ENCODE measurements at regions not wholly inside any gene's neighbourhood (a gene's known extent, or its start where the extent isn't known, plus 50 kb on each side); places are given as distances from the start of the nearest gene placed in this dataset.

GRCh38 chr11:116357784-116358544 is 414.8 kb downstream of the BUD13 start:
- no peak for ATAC-seq
- no peak overlapping the region for H3K4me3 ChIP-seq
- TF ChIP-seq CTCF (IDR thresholded peaks at IDR 0.05): peak in 1 of 4 experiments; percentile 38
- TF ChIP-seq POLR2AphosphoS5 (IDR thresholded peaks at IDR 0.05): no peak
- no peaks in the 10 kb centered on the region for H3K9me3 ChIP-seq
- peaks cover 26% of the 10 kb centered on the region for H3K27me3 ChIP-seq
- no peaks in the 10 kb centered on the region for H3K4me1 ChIP-seq
- H3K27ac ChIP-seq: no peak overlapping the region
- WGBS, 2 donors (ENCODE audit: low coverage in 1 of 2): 55 to 100% methylated on average over 1 to 5 of the region's 37 CpGs
- no peaks in the 10 kb centered on the region for H3K36me3 ChIP-seq

DNA sequence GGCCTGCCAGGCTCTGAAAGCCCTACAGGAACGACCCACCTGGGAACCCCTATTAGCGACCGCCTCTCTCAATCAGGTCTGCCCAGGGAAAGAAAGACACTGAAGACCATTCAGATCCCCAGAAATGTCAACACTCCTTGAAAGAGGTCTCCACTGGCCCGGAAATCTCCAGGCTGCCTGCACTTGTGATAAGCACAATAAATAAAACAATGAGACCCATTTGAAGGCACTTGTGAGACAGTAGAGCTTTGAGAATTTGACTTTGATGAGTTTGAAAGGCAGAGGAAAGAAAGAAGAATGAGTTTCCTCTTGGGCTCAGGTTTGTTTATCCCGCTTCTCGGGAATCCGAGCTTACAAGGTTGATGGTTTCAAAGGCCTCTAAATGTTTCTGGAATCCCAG is 416.3 kb downstream of the BUD13 start:
- TF ChIP-seq EP300 (IDR thresholded peaks at IDR 0.05) (no peak), POLR2A (IDR thresholded peaks at IDR 0.05) (no peak), CTCF (IDR thresholded peaks at IDR 0.05) (no peak), POLR2AphosphoS5 (IDR thresholded peaks at IDR 0.05) (no peak)
- ATAC-seq: no peak
- Histone ChIP-seq H3K36me3 (no peaks in the 10 kb centered on the region), H3K27me3 (peaks cover 26% of the 10 kb centered on the region), H3K4me1 (no peaks in the 10 kb centered on the region), H3K27ac (no peak overlapping the region), H3K9me3 (no peaks in the 10 kb centered on the region), H3K4me3 (no peak overlapping the region)
- WGBS, 2 donors (ENCODE audit: low coverage in 1 of 2): 53 to 93% methylated on average over 3 to 6 of the region's 7 CpGs

- Histone ChIP-seq H3K27ac (no peak overlapping the region), H3K9me3 (no peaks in the 10 kb centered on the region), H3K4me1 (no peaks in the 10 kb centered on the region), H3K4me3 (no peak overlapping the region), H3K36me3 (no peaks in the 10 kb centered on the region), H3K27me3 (peaks cover 26% of the 10 kb centered on the region)
- 60 to 100% methylated on average over 1 of the region's 1 CpG for WGBS, 2 donors (ENCODE audit: low coverage in 1 of 2)
- TF ChIP-seq POLR2A (IDR thresholded peaks at IDR 0.05) (no peak), POLR2AphosphoS5 (IDR thresholded peaks at IDR 0.05) (no peak)
- ATAC-seq: no peak
Measured at GRCh38 chr11:116355104-116355503, 417.7 kb downstream of the BUD13 start.

GRCh38 chr11:116353589-116353988 is 419.2 kb downstream of the BUD13 start:
- TF ChIP-seq POLR2A (IDR thresholded peaks at IDR 0.05) (no peak), POLR2AphosphoS5 (IDR thresholded peaks at IDR 0.05) (no peak), CTCF (IDR thresholded peaks at IDR 0.05) (no peak), EP300 (IDR thresholded peaks at IDR 0.05) (no peak)
- H3K27me3 ChIP-seq: peaks cover 20% of the 10 kb centered on the region
- 86% methylated on average over 4 of the region's 7 CpGs; no CpG with 5 or more reads in 1 of the 2 donors for WGBS, 2 donors (ENCODE audit: low coverage in 1 of 2)
- no peak overlapping the region for H3K4me3 ChIP-seq
- ATAC-seq: no peak
- H3K4me1 ChIP-seq: no peaks in the 10 kb centered on the region
- no peaks in the 10 kb centered on the region for H3K9me3 ChIP-seq
- no peak overlapping the region for H3K27ac ChIP-seq
- no peaks in the 10 kb centered on the region for H3K36me3 ChIP-seq

DNA sequence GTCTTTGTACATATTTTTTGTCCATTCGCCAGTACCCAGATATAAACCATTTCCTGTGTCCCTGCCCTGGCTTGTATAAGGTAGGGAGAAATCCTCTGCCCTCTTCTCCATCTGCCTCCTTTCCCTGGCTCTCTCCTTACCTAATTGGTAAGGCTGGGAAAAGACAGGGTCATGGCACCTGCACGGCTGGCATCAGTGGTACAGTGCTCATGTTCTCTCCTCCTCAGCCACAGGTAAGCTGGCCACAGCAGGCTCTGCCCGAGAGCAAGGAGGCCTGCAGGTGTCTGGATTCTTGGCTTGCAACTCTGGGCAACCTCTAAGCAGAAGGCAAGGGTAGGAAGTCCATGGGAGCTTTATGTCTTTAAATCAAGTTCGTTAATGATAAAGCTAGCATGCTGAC is 419.9 kb downstream of the BUD13 start:
- 67% methylated on average over 1 of the region's 4 CpGs; no CpG with 5 or more reads in 1 of the 2 donors for WGBS, 2 donors (ENCODE audit: low coverage in 1 of 2)
- no peaks in the 10 kb centered on the region for H3K9me3 ChIP-seq
- TF ChIP-seq EP300 (IDR thresholded peaks at IDR 0.05) (no peak), POLR2AphosphoS5 (IDR thresholded peaks at IDR 0.05) (no peak)
- no peak overlapping the region for H3K4me3 ChIP-seq
- peaks cover 13% of the 10 kb centered on the region for H3K27me3 ChIP-seq
- no peaks in the 10 kb centered on the region for H3K36me3 ChIP-seq
- no peaks in the 10 kb centered on the region for H3K4me1 ChIP-seq
- no peak for ATAC-seq
- no peak overlapping the region for H3K27ac ChIP-seq

GRCh38 chr11:116348226-116348625 is 424.6 kb downstream of the BUD13 start:
- Histone ChIP-seq H3K4me1 (no peaks in the 10 kb centered on the region), H3K9me3 (no peaks in the 10 kb centered on the region), H3K27ac (no peak overlapping the region), H3K4me3 (no peak overlapping the region), H3K36me3 (no peaks in the 10 kb centered on the region), H3K27me3 (peaks cover 9% of the 10 kb centered on the region)
- peak; percentile 41 for ATAC-seq
- TF ChIP-seq CTCF (IDR thresholded peaks at IDR 0.05) (no peak), POLR2AphosphoS5 (IDR thresholded peaks at IDR 0.05) (no peak), EP300 (IDR thresholded peaks at IDR 0.05) (no peak), POLR2A (IDR thresholded peaks at IDR 0.05) (no peak)
- WGBS, 2 donors (ENCODE audit: low coverage in 1 of 2): 36 to 50% methylated on average over 1 of the region's 1 CpG

All from gastroesophageal sphincter (tissue), 4 donors.